NCI-H1048 (cell line): ENCODE measurements at regions not wholly inside any gene's neighbourhood (a gene's known extent, or its start where the extent isn't known, plus 50 kb on each side); places are given as distances from the start of the nearest gene placed in this dataset.

Experiments used
- DNase-seq: peaks from one replicate; lab custom pipeline; 2025; lab: John Stamatoyannopoulos, UW

- no peak for DNase-seq
Measured at GRCh38 chr9:91157883-91158282, 203.8 kb downstream of the AUH start.

DNA sequence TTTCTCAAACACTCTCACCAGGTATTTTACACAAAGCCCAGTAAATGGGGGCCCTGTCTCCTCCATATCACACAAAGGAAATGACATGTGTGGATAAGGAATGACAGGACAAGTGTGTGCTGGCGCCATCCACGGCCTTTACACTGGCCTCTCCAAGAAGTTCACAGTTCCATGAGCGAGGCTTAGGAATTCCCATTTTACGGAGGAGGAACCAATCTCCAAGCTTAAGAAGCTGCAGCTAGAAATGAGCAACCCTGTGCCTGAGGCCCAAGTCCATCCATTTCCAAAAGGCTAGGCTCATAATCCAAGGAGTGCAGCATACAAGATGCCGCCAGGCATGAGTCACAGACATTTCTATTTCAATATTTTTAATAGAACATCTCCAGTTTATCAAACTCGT lies 203.4 kb downstream of the AUH start:
- no peak for DNase-seq

GRCh38 chr9:91158946-91159345 lies 202.8 kb downstream of the AUH start:
- DNase-seq, result no peak

GRCh38 chr9:91159664-91160121 lies 202.0 kb downstream of the AUH start:
- no peak for DNase-seq

DNA sequence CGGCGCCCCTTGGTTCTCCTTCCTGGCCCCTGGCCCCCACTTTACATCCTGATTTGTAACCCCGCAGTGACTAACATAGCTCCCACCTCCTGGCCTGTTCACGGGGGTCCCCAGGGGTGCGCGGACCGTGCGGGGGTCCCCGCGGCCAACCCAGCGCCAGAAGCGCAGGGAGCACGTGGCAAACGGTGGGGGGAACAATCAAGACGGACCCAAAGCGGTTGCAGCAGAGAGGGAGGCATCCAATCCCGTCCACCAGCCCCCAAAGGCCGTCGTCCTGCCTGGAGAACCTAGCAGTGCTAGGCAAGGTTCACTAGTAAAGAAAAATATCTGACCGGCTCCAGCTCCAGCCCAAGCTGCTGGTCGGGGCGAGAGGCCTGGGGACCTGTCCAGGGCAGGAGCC lies 201.5 kb downstream of the AUH start:
- DNase-seq, result no peak

- no peak for DNase-seq
Measured at GRCh38 chr9:91160599-91161464, 200.9 kb downstream of the AUH start.

GRCh38 chr9:91161465-91162300 lies 200.0 kb downstream of the AUH start:
- DNase-seq, result no peak

GRCh38 chr9:91162311-91162710 lies 199.4 kb downstream of the AUH start:
- DNase-seq, result no peak

- DNase-seq, result no peak
Measured at GRCh38 chr9:91162784-91163443, 198.8 kb downstream of the AUH start.

DNA sequence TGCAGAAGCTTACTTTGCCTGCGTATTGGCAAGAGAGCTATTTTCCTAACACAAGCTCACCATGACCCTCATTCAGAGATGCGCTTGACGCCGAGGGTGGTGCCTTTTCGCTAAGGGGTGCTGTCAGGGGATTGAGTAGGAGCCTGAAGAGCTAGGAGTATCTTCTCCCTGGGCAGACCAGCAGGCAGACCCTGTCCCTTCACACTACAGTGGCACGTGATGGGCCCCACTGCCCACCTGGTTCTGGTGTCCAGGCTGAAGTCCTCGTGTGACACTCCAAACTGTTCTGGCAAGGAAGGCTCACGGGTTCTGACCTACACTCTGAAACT lies 198.3 kb downstream of the AUH start:
- no peak for DNase-seq

GRCh38 chr9:91163773-91164471 lies 197.8 kb downstream of the AUH start:
- DNase-seq, result no peak
